Right renal pelvis (tissue), 4 donors: ENCODE measurements at regions not wholly inside any gene's neighbourhood (a gene's known extent, or its start where the extent isn't known, plus 50 kb on each side); places are given as distances from the start of the nearest gene placed in this dataset.

Source experiments
- DNase-seq, 4 donors: peaks; one replicate each; pipeline ENCODE4 v3.0.0-alpha.2; 2013; ENCODE audit warnings: low read depth in 4 of 4, low spot score in 3 of 4, missing footprints in 1 of 4

DNA sequence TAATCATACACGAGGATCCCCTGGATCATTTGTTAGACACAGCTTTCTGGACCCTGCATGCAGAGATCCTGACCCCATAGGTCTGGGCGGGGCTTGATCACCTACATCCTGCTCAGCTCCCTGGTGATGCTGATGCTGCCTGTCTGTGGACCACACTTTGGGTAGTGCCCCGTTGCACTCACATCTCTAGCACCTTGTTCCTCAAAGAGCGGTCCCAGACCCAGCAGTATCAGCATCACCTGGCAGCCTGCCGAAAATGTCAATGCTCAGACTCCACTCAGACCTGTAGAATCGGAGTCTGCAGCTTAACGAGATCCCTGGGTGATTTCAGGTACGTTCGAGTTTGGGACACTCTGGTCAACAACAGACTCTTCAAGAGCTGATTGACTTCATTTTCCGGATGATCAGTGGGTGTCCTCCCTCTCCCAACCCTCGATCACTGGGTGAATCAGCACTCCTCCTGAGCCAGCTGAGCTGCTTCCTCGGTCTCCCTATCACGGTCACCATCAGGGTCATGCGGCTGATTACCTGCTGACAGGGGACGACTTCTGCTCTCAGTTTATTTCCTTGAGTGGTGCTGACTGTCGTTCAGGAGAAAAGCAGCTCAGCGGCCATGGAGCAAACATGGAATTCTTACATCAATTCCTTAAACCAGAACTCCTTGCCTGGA is 150.6 kb upstream of the RAB12 start:
- DNase-seq, result no peak

DNA sequence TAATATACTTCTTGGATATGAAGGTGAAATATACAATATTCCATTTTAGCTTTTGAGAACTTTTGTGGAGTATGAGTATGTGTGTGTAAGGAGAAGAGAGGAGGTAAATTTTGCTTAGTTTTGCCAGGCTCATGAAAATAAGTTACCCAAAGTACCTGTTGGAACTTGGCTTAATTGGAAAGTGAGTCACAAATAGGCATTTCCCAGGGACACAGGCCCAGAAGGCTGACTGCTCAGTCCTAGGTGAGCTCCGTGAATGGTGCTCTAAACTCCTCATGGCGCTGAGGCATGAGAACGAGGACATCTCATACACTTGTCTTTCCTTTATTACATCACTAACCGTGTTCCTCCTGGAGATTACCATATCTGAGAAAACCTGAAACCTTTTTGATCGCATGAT is 148.5 kb upstream of the RAB12 start:
- no peak for DNase-seq

DNA sequence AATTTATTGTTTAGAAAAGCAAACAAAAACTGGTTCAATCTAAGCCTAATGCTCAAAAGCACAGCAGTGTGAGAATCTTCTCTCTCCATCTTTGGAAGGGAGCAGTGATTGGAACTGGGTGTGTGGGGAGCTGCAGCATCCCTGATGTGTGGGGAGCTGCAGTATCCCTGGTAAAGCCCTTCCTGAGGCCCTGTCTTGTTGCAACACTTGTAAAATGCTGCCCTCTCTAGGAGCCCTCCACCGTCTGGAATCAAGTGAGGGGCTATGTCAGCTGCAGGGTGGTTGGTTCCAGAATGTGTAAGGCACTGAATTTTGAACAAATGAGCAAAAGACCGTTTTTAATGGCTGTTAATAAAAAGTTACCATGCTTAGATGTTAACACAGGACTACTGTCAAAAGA is 147.7 kb upstream of the RAB12 start:
- no peak for DNase-seq

DNA sequence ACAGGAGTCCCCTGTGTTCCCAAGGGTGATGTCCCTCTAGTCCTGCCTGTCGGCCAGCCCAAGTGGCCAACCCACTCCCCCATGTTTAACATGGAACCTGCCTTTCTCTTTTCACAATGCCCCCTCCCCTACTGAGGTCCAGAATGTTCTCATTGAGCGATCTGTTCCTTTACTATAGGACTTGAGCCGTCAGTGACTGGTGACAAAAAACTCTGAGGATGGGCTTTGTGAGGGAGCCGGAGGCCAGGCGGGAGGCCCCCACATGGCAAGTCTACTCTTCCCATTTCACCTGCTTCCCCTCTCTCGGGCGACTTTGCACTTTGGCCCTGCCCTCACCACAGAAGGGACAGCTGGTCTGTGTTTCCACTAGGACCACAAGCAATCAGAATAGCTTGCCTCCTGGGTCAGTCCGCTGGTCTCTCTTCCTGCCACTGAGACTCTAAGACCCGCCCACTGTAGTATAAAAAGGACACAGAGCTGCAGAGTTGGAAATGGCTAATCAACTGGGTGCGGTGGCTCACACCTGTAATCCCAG is 146.5 kb upstream of the RAB12 start:
- no peak for DNase-seq

DNA sequence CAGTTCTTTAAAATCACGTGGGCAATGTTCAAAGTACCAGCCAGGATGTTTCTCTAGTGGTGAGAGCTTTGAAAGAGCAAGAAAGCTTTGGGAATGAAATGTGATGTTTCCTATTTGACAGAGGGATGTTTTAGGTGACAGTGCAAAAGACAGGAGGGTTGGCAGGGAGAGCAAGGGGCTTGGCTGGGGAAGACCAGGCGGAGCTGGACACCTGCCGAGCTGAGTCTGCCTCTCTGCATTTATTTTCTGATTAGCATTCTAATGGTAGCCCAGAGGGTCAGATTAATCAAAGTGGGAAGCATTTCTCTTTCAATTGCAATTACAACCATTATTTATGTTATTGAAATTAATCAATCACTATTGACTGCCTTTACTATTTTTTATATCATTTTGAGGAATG is 145.4 kb upstream of the RAB12 start:
- DNase-seq, result no peak

DNA sequence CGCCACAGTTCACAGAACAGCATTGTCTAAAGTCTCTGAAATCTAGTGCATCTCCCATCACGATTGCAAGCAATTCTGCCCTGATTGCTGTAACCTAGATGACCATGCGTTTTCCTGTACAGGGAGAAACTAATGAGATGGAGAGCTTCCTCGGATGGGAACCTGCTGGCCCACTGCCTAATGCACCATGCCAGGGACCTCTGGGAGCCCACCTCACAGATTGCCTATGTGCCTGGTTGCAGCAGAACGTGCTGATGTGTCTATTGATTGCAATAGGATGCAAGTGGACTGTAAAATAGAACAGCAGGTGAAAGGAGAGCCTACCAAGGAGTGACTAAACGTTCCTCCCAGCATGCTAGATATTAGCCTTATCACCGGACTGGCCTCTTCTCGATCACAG is 141.0 kb upstream of the RAB12 start:
- no peak for DNase-seq

DNA sequence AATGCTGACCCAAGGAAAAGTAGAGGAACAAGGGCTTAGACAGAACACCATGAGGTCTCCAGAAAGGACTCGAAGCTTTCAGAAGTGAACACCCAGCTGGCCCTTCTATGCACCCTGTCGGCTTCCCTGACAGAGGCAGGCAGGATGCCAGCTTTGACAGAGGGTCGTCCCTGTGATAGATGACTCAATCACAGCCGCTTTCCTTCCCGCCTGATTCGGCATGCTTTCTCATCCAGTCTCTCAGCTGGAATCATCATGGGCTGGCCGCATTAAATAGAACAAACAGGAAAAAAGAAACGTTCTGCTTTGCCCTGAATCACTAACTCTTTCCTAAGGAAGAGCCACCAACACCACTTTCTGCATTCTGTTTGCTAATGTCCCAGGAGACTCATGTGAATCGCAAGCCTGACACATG is 140.3 kb upstream of the RAB12 start:
- DNase-seq, result peak in 1 of 4 donors; percentile 17

DNA sequence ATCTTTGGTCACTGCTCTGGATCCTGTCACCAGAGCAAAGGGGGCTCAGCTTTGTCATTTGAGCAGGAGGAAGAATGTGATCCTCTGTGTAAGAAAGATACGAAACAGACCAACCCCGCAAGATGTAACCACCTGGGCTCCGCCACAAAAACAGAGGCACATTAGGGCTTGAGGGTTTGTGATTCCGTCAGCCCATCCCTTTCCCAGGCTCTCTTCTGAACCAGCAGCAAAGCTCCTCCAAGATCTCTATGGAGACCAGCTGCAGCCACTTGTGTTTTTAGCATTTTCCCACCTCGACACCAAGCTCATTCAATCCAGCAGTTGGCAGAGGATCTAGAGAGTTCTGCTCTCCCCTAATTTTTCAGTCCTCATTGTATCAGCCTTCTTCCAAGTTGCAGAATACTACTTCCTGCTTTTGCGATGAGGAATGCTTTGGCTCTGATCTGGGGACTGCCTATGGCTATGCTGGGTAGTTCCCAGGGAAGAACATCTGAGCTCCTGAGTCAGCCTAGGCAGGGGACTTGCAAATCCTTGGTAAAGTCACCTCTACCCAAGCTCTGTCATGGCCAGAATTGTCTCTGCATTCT is 139.6 kb upstream of the RAB12 start:
- DNase-seq, result no peak

DNA sequence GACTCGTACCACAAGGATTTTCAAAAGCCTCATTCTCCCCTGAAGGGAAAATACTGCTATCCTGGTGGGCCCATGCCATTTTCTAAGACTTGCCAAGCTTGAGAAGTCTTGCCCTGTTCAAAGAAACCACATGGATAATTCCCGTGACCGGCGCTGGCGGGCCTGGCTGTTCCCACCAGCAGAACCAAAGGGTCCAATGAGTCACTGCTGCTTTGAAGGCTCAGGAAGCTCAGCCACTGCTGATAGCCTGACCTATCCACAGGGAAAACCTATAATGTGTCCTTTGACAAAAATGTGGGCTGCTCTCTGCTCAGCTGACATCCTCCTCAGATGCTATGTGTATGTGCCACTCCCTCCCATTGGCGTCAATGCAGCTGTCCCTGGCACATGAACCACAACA is 137.9 kb upstream of the RAB12 start:
- DNase-seq, result no peak

DNA sequence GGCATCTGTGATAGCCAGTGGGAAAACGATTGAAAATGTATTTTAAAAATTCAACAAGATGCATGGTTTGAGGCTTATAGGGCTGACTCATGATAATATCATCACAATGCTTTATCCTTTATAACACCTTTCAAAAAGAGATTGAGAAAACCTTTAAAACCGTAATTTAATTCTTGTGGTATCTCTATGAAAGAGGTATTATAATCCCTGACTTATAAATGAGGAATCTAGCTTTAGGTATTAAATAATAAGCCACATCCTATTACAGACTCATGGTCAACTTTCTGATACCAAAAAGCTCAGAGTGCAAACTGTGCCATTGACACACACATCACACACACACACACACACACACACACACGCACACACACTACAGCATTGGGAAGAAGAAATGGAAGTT is 134.6 kb upstream of the RAB12 start:
- DNase-seq, result no peak

DNA sequence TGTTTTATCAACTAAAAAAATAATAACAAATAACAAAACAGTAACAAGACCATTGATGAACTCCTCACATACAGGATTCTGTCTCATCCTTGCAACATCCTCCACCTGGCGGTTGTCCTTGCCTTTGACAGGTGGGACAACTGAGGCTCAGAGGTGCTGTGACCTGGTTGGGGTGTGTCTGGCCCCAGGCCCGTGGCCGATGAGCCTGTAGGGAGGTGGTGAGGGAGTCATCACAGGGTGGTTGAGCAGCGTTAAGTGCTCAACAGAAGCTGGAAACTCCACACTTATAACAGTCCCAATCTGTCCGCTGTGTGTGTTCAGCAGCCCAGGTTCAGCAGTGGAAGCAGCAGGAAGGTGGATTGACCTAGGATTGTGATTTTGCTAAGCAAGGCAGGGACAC is 131.6 kb upstream of the RAB12 start:
- DNase-seq, result no peak

DNA sequence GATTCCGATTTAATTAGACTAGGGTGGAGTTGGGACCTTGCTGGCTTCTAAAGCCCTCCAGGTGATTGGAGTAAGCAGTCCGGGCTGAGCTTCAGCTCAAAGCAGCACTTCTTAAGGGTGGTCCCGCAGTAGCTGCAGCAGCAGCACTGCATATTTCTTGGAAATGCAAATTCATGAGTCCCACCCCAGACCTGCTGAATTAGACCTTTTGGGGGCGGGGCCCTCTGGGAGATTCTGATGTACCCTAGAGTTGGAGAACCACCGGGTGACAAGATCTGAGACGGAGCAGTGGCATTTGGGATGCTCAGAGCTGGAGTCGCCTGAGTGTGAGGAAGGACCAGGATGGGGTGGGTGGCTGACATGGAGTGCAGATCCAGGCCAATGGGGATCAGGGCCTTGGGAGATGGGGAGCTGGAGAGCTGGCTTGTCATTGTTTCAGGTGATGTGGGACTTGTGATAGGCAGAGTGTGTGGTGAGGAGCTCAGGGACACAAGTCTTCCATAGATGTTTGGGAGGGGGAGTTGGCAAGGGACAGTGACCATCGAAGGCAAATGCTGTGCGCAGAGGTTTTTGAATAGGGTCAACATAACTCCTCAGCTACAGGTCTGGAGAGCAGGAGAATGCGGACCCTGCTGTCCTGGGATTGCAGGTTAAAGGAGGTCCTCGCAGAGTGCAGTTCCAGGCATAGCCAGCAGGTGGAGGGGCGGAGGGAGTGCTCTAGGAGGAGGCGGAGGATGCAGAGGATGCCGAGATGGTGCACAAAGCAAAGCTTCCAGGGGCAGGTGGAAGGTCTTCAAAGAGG is 130.9 kb upstream of the RAB12 start:
- DNase-seq, result no peak

DNA sequence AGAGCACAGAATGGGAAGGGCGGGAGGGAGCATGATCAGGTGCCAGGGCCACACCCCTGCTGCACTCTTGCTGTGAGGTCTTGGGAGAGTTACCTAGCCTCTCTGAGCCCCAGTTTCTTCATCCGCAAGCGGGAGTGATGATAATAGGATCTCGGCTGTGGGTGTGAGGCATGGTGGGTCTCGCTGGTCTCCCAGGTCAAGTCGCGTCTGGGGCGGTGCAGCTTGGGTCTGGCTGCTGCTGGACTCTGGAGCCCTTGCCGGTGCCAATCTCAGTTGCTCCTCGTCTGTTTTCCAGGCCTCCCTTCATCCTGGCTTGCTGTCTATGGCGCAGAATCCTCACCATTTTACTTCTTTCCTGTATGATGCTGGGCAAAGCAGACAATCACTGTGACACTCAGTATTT is 130.3 kb upstream of the RAB12 start:
- DNase-seq, result no peak

DNA sequence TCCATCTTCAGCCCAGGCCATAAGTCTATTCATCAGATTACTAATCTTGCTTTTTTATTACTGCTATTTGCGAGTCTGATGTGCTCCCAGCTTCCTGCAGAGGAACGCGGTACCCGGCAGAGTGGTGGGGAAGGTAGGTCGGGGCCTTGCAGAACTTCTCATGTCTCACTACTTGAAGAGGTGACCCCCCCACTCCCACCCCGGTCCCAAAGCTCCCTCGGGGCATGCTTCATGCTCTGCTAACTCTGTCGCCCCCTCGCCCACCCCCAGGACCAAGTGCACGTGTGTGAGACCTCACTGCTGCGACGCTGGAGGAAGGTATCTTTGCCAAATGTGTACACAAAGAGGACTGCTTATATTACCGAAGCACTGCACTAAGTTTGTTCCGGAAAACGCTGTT is 129.4 kb upstream of the RAB12 start:
- DNase-seq, result no peak

DNA sequence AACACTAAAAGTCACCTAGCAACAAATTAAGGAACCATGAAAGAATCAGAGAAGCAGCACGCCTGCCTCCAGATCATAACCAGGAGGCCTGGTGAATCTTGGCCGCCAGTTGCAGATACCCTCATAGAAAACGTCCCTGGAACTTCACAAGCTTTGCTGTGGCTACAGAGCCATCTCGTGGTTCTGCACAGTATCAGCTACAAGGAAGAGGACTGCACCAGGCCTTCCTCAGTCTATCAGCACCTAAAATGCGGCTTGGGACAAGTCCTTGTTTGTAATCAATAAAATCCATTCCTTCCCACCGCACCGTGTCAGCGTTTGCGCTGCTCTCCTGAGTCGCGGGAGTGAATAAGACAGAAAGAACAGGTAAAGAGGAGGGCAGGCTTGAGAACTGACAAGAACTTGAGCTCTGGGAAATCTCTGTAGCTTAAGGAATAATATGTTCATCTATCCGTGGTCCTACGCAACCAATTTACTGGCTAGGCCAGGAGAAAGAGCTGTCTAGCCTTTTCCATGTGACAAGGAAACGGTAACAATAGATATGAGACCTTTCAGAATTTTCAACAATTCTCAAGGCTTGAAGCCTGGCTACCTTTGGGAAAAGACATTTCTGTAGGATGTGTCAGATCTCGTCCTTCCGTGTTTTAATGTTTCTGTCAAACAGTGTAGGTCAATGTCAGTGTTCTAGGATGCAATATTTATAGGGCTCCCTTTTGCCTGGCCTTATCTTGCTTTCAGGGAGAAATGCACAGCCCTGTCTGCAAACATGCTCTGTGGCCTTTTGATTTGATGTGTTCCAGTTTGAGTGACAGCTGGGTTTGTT is 128.5 kb upstream of the RAB12 start:
- DNase-seq, result peak in 2 of 4 donors; percentile 43 to 46

DNA sequence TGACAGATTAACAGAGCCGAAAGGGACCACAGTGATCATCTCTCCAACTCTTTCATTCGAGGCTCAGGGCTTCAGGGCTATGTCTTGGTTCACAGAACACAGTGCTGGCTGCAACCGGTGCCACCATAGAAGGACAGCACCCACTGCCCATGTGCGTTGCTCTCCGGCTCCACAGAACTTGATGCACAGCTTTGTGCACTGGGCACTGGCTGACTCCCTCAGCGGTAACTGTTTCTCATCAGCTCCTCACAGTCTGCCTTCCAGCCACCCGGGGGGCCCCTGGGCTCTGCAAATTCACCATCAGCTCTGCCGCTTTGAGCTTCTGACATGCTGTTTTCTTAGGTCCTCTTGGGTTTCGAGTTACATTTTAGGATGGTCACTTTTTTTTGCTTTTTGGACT is 124.3 kb upstream of the RAB12 start:
- no peak for DNase-seq

DNA sequence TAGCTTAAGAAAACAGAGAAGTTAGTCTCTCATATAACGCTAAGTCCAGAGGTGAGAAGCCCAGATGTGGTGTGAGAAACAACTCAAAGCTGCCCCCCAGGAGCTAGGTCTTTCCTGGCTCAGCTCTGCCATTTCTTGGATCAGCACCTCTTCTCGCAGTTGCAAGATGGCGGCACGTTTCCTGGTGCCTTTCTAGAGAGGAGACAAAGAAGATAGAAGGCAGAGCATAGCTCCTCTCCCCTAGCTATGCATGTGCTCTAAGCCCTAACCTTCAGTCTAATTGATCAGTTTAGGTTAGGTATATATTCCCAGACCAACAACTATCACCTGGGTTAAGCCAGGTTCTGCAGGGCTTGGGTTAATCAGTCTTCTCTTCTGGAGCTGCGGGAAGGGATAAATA is 119.5 kb upstream of the RAB12 start:
- no peak for DNase-seq

DNA sequence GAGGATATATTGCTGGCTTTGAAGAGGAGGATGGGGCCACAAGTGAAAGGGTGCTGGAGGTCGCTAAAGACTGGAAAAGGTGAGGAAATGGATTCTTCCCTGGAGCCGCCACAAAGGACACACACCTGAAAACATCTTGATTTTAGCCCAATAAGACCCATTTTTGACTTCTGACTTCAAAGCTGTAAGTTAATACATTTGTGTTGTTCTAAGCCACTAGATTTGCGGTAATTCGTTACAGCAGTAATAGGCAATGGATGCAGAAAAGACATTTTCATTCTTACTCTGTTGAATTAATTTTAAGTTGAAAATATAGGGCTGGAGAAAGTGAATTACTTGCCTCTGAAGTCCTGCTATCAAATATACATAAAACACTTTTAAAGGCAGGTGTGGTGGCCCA is 117.7 kb upstream of the RAB12 start:
- no peak for DNase-seq

DNA sequence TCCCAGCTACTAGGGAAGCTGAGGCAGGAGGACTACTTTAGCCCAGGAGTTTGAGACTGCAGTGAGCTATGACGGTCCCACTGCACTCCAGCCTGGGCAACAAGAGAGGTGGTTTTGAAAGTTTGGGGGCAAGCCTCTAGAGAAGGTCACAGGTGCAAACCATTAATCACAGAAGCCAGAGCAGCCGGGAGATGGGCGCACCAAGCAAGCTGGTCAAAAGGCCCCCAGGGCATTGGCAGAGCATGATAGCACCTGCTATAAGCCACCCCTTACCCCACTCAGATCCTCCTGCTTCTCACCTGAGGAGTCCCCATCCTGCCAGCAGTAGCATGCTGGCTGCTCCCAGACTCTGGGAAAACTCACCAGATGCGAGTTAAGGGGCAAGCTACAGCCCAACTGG is 116.1 kb upstream of the RAB12 start:
- DNase-seq, result no peak

DNA sequence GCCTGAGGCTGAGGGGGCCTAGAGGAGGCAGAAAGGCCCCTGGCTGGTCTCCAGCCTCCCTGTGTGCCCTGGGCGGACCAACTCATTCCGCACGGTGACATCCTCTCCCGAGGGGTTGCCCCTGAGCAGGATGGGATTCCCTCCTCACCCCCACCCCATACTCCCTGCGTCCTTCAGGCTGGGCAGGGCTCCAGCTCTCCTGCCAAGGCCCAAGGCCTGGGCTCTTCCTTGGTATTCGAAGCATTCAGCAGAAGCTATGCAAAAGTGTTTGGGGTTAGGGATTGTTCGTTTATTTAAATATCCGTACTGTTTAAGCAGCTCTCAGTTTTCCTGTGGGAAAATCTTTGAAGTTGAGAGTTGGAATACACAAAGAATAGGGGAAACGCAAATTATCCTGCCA is 113.1 kb upstream of the RAB12 start:
- DNase-seq, result no peak

DNA sequence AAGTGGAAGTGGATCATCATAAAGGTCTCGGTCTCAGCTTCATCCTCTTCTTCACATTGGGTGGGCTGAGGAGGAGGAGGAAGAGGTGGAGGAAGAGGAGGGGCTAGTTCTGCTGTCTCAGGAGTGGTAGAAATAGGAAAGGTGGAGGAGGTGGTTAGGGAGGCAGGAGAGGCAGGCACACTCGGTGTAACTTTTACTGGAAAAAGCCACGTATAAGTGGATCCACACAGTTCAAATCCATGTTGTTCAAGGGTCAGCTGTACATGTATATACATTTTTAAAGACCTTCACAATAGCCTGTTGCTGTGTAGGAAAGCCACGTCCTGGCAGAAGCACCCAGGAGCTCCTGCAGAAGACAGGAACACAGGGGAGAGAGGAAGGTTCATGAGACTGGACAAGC is 110.3 kb upstream of the RAB12 start:
- no peak for DNase-seq
